ENCODE measurements at regions not wholly inside any gene's neighbourhood (a gene's known extent, or its start where the extent isn't known, plus 50 kb on each side); places are given as distances from the start of the nearest gene placed in this dataset.

- DNase-seq (no peak), FAIRE-seq (no peak)
- no peak overlapping the region for H3K4me3 ChIP-seq (ENCODE audit: low read depth in 1 of 3, low read length in 3 of 3)
- no peaks in the 10 kb centered on the region for H3K36me3 ChIP-seq (ENCODE audit: control insufficient read depth in 3 of 3, insufficient read depth in 2 of 3, low read depth in 1 of 3, low read length in 3 of 3)
- H3K4me1 ChIP-seq (ENCODE audit: control insufficient read depth in 3 of 3, insufficient read depth in 2 of 3, low read depth in 1 of 3, low read length in 2 of 3), result no peaks in the 10 kb centered on the region
- H3K9me3 ChIP-seq (ENCODE audit: control insufficient read depth in 2 of 2, insufficient read depth in 1 of 2, low read depth in 1 of 2, low read length in 1 of 2), result no peaks in the 10 kb centered on the region
- WGBS, 3 donors, result 66 to 84% (median 70%) methylated on average over 10 of the region's 10 CpGs
- H3K27ac ChIP-seq (ENCODE audit: low read depth in 1 of 3, low read length in 2 of 3), result no peak overlapping the region
- peaks cover 0 to 2% (median 0%) of the 10 kb centered on the region in 3 donors for H3K27me3 ChIP-seq (ENCODE audit: control insufficient read depth in 3 of 3, insufficient read depth in 3 of 3, low read length in 3 of 3)
Measured at GRCh38 chr1:58258082-58258481, 288.4 kb downstream of the OMA1 start.

GRCh38 chr1:58257003-58257402 is 289.5 kb downstream of the OMA1 start:
- FAIRE-seq, result no peak
- H3K36me3 ChIP-seq (ENCODE audit: control insufficient read depth in 3 of 3, insufficient read depth in 2 of 3, low read depth in 1 of 3, low read length in 3 of 3), result no peaks in the 10 kb centered on the region
- H3K27me3 ChIP-seq (ENCODE audit: control insufficient read depth in 3 of 3, insufficient read depth in 3 of 3, low read length in 3 of 3), result peaks cover 0 to 2% (median 0%) of the 10 kb centered on the region in 3 donors
- H3K9me3 ChIP-seq (ENCODE audit: control insufficient read depth in 2 of 2, insufficient read depth in 1 of 2, low read depth in 1 of 2, low read length in 1 of 2), result no peaks in the 10 kb centered on the region
- DNase-seq, result no peak
- no peaks in the 10 kb centered on the region for H3K4me1 ChIP-seq (ENCODE audit: control insufficient read depth in 3 of 3, insufficient read depth in 2 of 3, low read depth in 1 of 3, low read length in 2 of 3)
- H3K4me3 ChIP-seq (ENCODE audit: low read depth in 1 of 3, low read length in 3 of 3), result no peak overlapping the region
- 67 to 91% (median 86%) methylated on average over 1 of the region's 1 CpG for WGBS, 3 donors
- H3K27ac ChIP-seq (ENCODE audit: low read depth in 1 of 3, low read length in 2 of 3), result no peak overlapping the region

- H3K27me3 ChIP-seq (ENCODE audit: control insufficient read depth in 3 of 3, insufficient read depth in 3 of 3, low read length in 3 of 3), result peaks cover 0 to 2% (median 0%) of the 10 kb centered on the region in 3 donors
- no peaks in the 10 kb centered on the region for H3K36me3 ChIP-seq (ENCODE audit: control insufficient read depth in 3 of 3, insufficient read depth in 2 of 3, low read depth in 1 of 3, low read length in 3 of 3)
- 76 to 88% (median 88%) methylated on average over 3 of the region's 3 CpGs for WGBS, 3 donors
- no peak overlapping the region for H3K4me3 ChIP-seq (ENCODE audit: low read depth in 1 of 3, low read length in 3 of 3)
- FAIRE-seq, result no peak
- no peaks in the 10 kb centered on the region for H3K9me3 ChIP-seq (ENCODE audit: control insufficient read depth in 2 of 2, insufficient read depth in 1 of 2, low read depth in 1 of 2, low read length in 1 of 2)
- H3K27ac ChIP-seq (ENCODE audit: low read depth in 1 of 3, low read length in 2 of 3), result no peak overlapping the region
- H3K4me1 ChIP-seq (ENCODE audit: control insufficient read depth in 3 of 3, insufficient read depth in 2 of 3, low read depth in 1 of 3, low read length in 2 of 3), result no peaks in the 10 kb centered on the region
- DNase-seq, result no peak
Measured at GRCh38 chr1:58256546-58256945, 290.0 kb downstream of the OMA1 start.

GRCh38 chr1:58256041-58256440 is 290.5 kb downstream of the OMA1 start:
- WGBS, 3 donors, result 89 to 93% (median 91%) methylated on average over 10 of the region's 10 CpGs
- FAIRE-seq, result no peak
- H3K27ac ChIP-seq (ENCODE audit: low read depth in 1 of 3, low read length in 2 of 3), result no peak overlapping the region

GRCh38 chr1:58255192-58255591 is 291.3 kb downstream of the OMA1 start:
- Histone ChIP-seq H3K4me3 (ENCODE audit: low read depth in 1 of 3, low read length in 3 of 3) (no peak overlapping the region), H3K36me3 (ENCODE audit: control insufficient read depth in 3 of 3, insufficient read depth in 2 of 3, low read depth in 1 of 3, low read length in 3 of 3) (no peaks in the 10 kb centered on the region), H3K27ac (ENCODE audit: low read depth in 1 of 3, low read length in 2 of 3) (no peak overlapping the region), H3K27me3 (ENCODE audit: control insufficient read depth in 3 of 3, insufficient read depth in 3 of 3, low read length in 3 of 3) (peaks cover 2 to 11% (median 5%) of the 10 kb centered on the region in 3 donors), H3K4me1 (ENCODE audit: control insufficient read depth in 3 of 3, insufficient read depth in 2 of 3, low read depth in 1 of 3, low read length in 2 of 3) (no peaks in the 10 kb centered on the region), H3K9me3 (ENCODE audit: control insufficient read depth in 2 of 2, insufficient read depth in 1 of 2, low read depth in 1 of 2, low read length in 1 of 2) (no peaks in the 10 kb centered on the region)
- FAIRE-seq, result no peak
- no peak for DNase-seq
- 76 to 83% (median 76%) methylated on average over 3 to 4 of the region's 4 CpGs for WGBS, 3 donors

More at GRCh38 chr1:58256041-58256440, 290.5 kb downstream of the OMA1 start:
- H3K36me3 ChIP-seq (ENCODE audit: control insufficient read depth in 3 of 3, insufficient read depth in 2 of 3, low read depth in 1 of 3, low read length in 3 of 3), result no peaks in the 10 kb centered on the region
- no peak for DNase-seq
- H3K9me3 ChIP-seq (ENCODE audit: control insufficient read depth in 2 of 2, insufficient read depth in 1 of 2, low read depth in 1 of 2, low read length in 1 of 2), result no peaks in the 10 kb centered on the region
- H3K4me1 ChIP-seq (ENCODE audit: control insufficient read depth in 3 of 3, insufficient read depth in 2 of 3, low read depth in 1 of 3, low read length in 2 of 3), result no peaks in the 10 kb centered on the region
- no peak overlapping the region for H3K4me3 ChIP-seq (ENCODE audit: low read depth in 1 of 3, low read length in 3 of 3)
- peaks cover 0 to 4% (median 2%) of the 10 kb centered on the region in 3 donors for H3K27me3 ChIP-seq (ENCODE audit: control insufficient read depth in 3 of 3, insufficient read depth in 3 of 3, low read length in 3 of 3)

GRCh38 chr1:58251430-58252073 is 295.0 kb downstream of the OMA1 start:
- DNase-seq, result no peak
- no peak overlapping the region for H3K27ac ChIP-seq (ENCODE audit: low read depth in 1 of 3, low read length in 2 of 3)
- no peaks in the 10 kb centered on the region for H3K9me3 ChIP-seq (ENCODE audit: control insufficient read depth in 2 of 2, insufficient read depth in 1 of 2, low read depth in 1 of 2, low read length in 1 of 2)
- H3K4me1 ChIP-seq (ENCODE audit: control insufficient read depth in 3 of 3, insufficient read depth in 2 of 3, low read depth in 1 of 3, low read length in 2 of 3), result no peaks in the 10 kb centered on the region
- no peaks in the 10 kb centered on the region for H3K36me3 ChIP-seq (ENCODE audit: control insufficient read depth in 3 of 3, insufficient read depth in 2 of 3, low read depth in 1 of 3, low read length in 3 of 3)
- 42 to 49% (median 49%) methylated on average over 4 of the region's 4 CpGs for WGBS, 3 donors
- peaks cover 11 to 39% (median 13%) of the 10 kb centered on the region in 3 donors for H3K27me3 ChIP-seq (ENCODE audit: control insufficient read depth in 3 of 3, insufficient read depth in 3 of 3, low read length in 3 of 3)
- FAIRE-seq, result no peak
- no peak overlapping the region for H3K4me3 ChIP-seq (ENCODE audit: low read depth in 1 of 3, low read length in 3 of 3)

GRCh38 chr1:58250587-58250948 is 296.0 kb downstream of the OMA1 start:
- DNase-seq, result no peak
- Histone ChIP-seq H3K4me3 (ENCODE audit: low read depth in 1 of 3, low read length in 3 of 3) (no peak overlapping the region), H3K36me3 (ENCODE audit: control insufficient read depth in 3 of 3, insufficient read depth in 2 of 3, low read depth in 1 of 3, low read length in 3 of 3) (no peaks in the 10 kb centered on the region), H3K27ac (ENCODE audit: low read depth in 1 of 3, low read length in 2 of 3) (no peak overlapping the region), H3K4me1 (ENCODE audit: control insufficient read depth in 3 of 3, insufficient read depth in 2 of 3, low read depth in 1 of 3, low read length in 2 of 3) (no peaks in the 10 kb centered on the region), H3K9me3 (ENCODE audit: control insufficient read depth in 2 of 2, insufficient read depth in 1 of 2, low read depth in 1 of 2, low read length in 1 of 2) (no peaks in the 10 kb centered on the region), H3K27me3 (ENCODE audit: control insufficient read depth in 3 of 3, insufficient read depth in 3 of 3, low read length in 3 of 3) (peaks cover 11 to 39% (median 13%) of the 10 kb centered on the region in 3 donors)
- no peak for FAIRE-seq
- 15 to 28% (median 22%) methylated on average over 9 of the region's 9 CpGs for WGBS, 3 donors

- Histone ChIP-seq H3K36me3 (ENCODE audit: control insufficient read depth in 3 of 3, insufficient read depth in 2 of 3, low read depth in 1 of 3, low read length in 3 of 3) (no peaks in the 10 kb centered on the region), H3K4me1 (ENCODE audit: control insufficient read depth in 3 of 3, insufficient read depth in 2 of 3, low read depth in 1 of 3, low read length in 2 of 3) (no peaks in the 10 kb centered on the region), H3K27ac (ENCODE audit: low read depth in 1 of 3, low read length in 2 of 3) (no peak overlapping the region), H3K27me3 (ENCODE audit: control insufficient read depth in 3 of 3, insufficient read depth in 3 of 3, low read length in 3 of 3) (peaks cover 11 to 39% (median 13%) of the 10 kb centered on the region in 3 donors), H3K9me3 (ENCODE audit: control insufficient read depth in 2 of 2, insufficient read depth in 1 of 2, low read depth in 1 of 2, low read length in 1 of 2) (no peaks in the 10 kb centered on the region), H3K4me3 (ENCODE audit: low read depth in 1 of 3, low read length in 3 of 3) (no peak overlapping the region)
- peak in 1 of 2 donors; percentile 35 for DNase-seq
- FAIRE-seq, result no peak
- WGBS, 3 donors, result 1 to 6% (median 3%) methylated on average over 64 to 81 of the region's 81 CpGs
Measured at GRCh38 chr1:58249737-58250586, 296.6 kb downstream of the OMA1 start.

Data from small intestine (tissue), 7 donors.